Stimulated activated CD4-positive, alpha-beta T cell treated with anti-CD3 and anti-CD28 coated beads, Interleukin-4, amount 100 ng/mL, for 48 hours (primary cell): ENCODE measurements at regions not wholly inside any gene's neighbourhood (a gene's known extent, or its start where the extent isn't known, plus 50 kb on each side); places are given as distances from the start of the nearest gene placed in this dataset.
"Not testable (repeated sequence)": the region's sequence is repeated elsewhere in the genome, so short reads cannot be mapped to it uniquely, and the experiment has no call there.

ENCODE experiments used
- DNase-seq, 2 donors: peaks; one replicate each; pipeline ENCODE4 v3.0.0-alpha.2; 2020; ENCODE audit warnings: low read depth in 2 of 2

DNA sequence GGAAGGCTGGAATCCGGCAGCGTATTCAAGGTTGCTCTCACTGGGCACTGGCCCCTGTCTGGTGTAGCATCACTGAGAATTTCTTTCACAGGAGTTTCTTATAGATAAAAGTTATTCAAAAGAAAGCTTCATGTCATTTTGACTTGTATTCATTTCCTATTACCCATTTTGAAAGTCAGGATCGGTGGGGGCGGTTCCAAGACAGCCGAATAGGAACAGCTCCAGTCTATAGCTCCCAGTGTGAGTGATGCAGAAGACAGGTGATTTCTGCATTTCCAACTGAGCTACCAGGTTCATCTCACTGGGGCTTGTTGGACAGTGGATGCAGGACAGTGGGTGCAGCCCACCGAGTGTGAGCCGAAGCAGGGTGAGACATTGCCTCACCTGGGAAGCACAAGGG, 51.5 kb upstream of the CDC42EP3 start:
- not testable (repeated sequence) for DNase-seq

DNA sequence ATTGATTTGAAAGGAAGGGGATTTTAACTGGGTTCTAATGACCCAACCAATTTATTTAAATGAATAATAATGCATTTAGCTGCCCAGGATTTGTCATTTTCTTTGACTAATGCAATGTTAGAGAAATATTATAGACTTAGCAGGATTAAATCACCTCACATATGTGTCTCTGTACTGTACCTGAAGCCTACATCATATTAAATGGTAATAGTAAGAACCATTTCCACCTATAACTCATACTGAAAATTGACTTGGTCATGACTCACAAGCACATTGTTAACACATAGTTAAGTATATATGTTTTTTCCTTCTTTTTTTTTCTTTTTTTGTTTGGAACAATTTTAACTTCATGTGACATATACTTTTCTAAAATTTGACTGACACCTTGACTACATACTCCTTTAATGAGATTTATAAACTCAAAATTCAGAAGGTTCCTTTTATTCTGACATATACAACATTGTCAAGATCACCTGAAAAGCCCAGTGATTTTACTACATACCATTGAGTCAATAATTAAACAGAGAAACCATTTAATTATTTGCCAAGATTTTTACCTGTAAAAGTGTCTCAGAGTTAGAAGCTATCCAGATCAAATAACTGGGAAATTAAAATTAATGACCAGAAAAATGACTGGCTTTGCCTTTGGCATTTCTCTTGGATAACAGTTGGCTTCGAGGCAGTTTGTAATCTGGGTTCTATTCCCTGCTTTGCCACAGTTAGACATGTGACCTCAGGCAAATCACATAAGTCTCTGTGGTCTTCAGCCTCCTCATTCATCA, 58.8 kb upstream of the CDC42EP3 start:
- no peak for DNase-seq

DNA sequence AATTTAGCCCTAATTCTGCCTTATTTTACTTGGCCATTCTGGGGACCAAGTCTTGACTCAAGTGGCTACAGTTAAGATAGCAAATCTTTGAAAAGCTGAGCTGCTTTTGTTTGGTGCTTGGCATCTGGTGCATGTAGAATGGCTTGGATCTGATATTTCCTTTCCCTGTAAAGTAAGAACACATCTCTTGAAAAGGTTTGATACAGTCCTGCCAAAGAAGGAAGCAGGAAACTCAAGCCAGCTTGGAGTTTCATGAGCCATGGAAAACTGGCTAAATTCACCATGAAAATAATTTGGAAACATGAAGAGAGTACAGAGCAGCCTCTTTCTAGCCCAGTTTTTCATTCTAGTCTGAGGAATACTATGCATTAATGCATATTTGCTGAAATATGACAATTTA, 61.0 kb upstream of the CDC42EP3 start:
- DNase-seq, result not testable (repeated sequence)

DNA sequence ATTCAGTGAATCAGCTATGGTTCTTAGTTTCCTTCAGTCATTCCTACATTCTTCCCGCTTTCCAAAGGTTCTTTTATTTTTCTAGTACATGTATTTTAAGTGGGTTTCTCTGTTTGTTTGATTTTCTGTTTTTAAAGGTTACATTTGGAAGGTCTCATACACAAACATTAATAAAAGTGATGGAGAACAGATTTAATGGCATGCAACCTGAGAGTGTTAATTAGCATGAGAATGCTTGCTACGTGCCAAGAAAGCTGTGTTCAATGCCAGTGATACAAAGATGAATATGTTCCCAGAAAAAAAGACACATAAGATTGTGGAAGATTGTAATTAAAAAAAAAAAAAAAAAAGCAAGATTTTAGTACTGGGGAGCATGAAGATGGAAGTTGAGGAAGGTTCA, 61.8 kb upstream of the CDC42EP3 start:
- DNase-seq, result no peak

DNA sequence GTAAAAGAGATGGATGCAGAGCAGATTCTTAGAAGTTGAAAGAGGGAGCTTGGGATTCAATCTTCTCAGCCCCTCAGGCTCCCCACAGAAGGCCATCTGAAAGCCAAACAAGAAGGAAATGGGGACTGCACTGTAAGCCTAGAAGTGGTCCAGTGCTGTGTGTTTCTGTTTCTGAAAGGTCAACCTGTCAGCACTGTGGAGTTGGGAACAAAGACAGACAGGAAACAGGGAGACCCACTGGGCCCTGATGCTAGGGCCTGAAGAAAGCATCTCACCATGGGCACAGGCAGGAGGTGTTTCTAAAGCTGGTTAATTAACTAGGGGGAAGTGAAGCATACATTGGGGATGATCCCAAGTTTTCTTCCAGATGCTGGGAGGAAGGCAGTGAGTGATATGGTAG, 62.5 kb upstream of the CDC42EP3 start:
- not testable (repeated sequence) for DNase-seq

DNA sequence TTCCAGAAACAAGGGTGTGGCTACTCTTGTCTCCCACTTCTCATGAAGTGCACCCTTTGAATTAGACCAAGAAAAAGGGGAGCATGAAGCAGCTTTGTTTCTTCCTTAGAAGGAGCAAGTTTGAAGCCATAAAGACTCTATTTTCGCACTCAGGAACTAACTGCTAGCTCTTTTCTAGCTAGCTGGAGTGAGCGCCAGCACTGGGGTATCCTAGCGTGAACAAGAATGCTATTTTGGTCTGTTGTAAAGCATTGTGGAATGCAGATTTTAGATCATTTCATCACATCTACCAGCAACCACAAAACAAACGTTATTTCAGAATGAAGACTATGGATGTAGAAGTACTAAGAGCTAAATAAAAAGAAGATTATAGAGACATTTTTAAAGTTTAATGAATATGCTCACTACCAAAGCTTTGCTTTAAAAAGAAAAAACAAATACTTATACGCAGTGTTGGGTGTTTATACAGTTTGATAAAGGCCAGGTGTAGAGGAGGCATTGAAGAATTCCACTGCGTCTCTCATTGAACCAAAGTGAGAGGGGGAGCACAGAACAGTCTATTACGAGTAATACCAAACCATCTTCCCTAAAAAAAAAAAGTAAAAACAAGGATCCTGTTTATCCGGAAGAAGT, 63.6 kb upstream of the CDC42EP3 start:
- not testable (repeated sequence) for DNase-seq

DNA sequence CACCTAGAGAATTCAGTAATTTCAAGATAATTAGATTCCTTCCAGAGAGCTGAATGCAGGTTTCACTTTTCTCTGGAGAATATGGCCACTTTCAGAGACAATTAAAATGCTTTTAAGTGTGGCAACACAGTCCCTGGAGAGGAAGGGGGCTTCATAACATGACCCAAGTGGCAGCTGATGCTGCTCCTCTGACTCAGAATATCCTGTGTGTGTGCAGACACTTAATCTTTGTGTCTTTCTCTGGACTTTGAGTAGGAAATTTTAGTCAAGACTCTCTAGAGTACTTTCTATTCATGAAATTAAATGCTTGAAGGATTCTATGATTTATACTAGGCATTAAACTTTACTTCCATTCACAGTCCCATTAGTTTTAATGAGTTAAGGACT, 64.1 kb upstream of the CDC42EP3 start:
- DNase-seq, result not testable (repeated sequence)

DNA sequence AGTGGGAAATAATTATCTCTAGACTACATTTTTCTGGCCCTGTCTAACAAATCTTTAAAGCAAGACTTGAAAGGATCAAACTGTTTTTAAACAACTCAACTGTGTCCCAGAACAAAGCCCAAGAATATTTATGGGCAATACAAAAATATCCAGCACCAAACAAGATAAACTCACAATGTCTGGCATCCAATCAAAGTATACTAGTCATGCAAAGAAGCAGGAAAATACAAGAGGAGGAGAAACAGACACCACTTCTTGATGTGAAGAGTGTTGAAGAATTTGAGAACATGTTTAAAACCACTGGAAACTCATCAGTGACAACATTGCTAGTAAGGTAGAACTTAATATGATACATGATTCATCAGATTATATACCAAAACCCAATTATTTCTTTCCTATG, 66.1 kb upstream of the CDC42EP3 start:
- no peak for DNase-seq

DNA sequence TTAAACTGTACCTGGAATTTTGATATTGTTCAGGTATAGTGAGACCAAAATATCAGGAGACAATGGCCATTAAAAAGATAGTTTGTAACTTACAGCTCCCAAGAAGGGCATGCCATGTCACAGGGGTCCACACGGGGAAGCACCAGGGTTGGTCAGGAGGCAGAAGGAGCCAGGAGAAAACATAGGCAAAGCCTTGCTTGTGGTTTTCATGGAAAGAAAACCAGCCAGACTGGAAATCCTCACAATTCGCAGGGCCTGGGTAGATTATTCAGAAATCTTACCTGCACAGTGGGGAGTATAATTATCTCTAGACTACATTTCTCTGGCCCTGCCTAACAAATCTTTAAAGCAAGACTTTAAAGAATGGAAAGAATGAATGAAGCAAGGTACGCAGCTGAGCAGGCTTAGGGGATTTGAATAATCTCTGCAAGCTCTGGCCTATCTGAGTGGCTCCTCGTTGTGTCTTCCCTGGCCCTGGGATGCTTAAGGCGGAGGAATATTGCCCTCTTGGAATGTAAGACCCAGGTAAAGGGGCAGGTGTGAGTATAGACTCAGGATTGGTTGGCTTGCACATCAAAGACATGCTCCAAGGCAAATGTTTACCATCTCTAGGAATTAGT, 66.9 kb upstream of the CDC42EP3 start:
- no peak for DNase-seq

DNA sequence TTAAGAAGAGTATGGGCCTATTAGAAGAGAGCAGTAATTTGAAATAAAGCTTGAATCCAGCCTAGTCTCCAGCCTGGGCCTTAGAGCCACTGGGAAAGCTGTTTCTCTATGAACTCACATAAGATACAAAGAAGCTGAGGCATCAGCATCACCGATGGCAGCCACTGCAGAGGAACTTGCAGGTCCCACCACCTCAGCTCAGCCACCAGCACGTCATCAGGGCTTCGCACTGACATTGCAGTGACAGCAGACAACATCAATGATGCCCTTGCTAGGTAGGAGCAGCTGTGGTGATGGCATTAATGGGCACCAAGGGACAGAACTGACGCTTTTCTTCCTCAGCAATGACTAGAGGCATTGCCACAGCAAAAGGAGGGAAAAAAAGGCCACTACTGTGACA, 67.7 kb upstream of the CDC42EP3 start:
- no peak for DNase-seq

DNA sequence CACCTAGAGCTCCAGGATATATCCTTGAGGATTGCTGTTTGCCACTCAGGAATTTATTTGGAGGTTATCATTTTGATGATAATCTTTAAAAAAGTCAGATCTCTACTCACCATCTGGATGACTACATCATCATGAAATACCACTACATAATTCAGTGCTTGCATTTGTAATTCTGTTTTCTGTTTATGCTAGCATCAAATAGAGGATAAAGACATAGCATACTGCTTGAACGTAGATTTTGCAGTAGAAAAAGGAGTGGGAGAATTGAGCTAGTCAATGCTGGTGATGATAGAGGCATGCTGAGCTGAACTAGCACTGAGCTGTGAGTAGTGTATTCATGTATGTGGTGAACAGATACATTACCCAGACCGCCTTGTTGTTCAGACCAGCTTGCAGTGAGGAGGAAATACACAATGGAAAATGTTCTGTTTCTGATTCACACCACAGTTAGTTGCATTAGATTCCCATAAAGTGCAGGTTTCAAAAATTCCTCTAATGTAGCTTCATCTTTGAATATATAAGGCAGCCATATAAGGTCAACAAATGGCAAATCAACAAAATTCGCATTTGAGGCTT, 68.8 kb upstream of the CDC42EP3 start:
- DNase-seq, result no peak

DNA sequence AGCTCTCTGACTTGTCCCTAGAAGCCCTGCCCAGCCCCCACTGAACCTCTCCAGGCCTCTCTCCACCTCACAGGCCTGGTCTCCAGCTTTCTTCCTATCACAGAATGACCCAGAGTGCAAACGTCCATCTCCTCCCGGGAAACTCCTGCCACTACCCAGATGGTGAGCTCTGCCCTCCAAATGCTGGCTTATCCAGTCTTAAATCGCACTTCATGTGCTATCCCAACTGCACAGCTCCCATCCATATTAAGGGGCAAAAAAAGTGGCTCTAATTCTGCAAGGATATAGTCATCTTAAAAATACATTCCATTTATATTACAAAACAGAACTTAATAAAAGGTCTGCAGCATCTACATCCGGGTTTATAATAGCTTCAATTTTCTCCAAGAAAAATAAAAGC, 70.8 kb upstream of the CDC42EP3 start:
- DNase-seq, result no peak

DNA sequence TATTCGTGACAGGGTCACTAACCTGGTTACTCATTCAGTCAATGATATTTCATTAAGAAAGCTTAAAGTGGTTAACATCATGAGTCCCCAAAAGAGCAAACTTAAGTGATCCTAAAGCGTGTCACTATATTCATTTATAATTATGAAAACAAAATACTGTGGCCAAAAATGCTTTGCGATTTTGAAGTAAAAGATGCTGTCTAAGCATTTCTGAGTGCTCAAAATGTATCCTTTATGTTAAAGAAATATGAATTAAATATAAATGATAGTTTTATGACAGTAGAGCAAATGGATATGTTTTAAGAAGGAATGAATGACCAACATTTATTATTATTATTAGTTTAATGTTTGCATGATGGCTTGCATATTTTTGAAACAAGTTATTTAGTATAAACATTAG, 72.6 kb upstream of the CDC42EP3 start:
- no peak for DNase-seq

DNA sequence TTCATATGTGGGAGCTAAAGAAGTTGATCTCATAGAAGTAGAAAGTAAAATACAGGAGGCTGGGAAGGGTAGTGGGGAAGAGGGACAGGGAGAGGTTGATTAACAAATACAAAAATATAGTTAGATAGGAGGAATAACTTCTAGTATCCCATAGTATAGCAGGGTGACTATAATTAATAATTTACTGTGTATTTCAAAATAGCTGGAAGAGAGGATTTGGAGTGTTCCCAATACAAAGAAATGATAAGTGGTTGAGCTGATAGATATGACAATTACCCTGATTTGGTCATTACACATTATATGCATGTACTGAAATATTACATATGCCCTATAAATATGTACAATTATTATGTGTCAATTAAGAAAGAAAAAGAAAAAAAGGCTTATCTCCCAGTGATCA, 73.5 kb upstream of the CDC42EP3 start:
- DNase-seq, result not testable (repeated sequence)

DNA sequence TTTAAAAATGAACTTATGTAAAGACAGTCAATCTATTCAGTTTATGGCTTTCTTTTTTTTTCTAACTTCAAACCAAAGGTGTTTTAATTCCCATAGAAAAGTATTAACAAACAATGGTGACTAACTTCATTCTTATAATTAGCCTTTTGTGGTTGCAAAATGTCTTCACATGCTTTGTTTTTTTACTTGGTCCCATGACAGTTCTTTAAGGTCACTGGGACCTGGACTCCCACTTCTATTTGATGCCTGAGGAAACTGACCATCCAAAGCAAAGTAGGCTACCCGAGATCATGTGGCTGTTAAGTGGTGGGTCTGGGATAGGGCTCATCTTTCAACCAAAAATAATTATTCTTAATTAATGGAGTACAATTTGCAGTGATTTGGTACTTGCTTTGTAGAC, 74.6 kb upstream of the CDC42EP3 start:
- DNase-seq, result not testable (repeated sequence)

DNA sequence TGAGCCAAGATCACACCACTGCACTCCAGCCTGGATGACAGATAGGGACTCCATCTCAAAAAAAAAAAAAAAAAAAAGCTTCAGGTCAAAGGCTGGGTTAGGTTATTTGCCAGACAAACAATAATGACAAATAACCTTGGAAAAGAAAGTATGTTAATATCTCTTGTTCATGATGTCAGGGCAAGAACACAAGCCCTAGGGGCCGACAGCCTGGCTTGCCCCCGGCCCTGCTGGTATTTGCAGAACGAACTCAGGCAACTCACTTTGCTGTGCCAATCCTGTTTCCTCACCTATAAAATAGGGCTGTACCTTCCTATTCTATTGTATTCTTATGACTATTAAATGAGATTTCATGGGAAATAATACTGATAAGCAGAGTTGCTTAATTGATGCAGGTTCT, 75.4 kb upstream of the CDC42EP3 start:
- DNase-seq, result no peak

DNA sequence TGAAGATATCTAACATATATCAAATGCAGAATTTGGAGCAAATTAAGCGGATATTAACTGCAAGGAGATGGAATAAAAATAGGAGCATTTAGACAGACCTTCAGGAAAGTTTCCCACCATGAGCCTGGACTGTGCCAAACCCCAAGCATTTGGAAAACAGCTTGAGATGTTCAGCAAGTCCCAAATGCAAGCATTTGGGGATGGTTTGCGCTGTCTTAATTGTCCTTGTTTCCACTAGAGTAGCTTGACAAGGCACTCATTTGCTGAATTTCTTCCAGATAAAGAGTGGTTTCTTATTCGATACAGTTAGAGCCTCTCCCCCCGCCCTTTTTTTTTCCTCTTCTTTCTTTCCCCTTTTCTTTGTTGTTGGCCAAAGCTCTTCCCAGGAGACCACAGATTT, 77.1 kb upstream of the CDC42EP3 start:
- no peak for DNase-seq

DNA sequence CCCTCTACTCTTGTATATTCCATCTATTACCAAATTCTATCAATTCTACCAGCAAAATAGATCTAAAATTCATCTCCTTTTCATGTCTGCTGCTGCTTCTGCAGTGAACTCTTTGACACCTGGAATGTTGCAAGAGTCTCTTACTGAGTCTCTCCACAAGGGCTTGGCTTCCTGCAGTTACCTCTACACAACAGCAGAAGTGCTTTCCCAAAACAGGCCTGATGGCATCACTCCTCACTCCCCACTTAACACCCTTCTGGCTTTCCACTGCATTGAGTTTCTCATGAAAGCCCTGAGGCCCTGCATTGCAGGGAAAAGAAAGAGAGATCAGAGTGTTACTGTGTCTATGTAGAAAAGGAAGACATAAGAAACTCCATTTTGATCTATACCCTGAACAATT, 78.8 kb upstream of the CDC42EP3 start:
- DNase-seq, result not testable (repeated sequence)

DNA sequence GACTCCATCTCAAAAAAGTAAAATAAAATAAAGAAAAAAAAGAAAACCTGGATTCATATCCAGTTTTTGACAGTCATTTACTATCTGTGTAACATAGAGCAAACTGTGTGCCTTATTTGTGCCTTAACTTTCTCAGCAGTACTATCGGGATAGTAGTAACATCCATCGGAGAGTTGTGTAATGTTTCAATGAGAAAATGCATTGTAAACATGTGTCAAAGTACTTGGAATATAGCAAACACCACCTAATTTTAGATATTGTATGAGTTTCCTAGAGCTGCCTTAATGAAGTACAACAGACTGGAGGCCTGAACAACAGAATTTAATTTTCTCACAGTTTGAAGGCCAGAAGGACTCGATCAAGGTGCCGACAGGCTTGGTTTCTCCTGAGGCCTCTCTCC, 81.3 kb upstream of the CDC42EP3 start:
- DNase-seq, result no peak

DNA sequence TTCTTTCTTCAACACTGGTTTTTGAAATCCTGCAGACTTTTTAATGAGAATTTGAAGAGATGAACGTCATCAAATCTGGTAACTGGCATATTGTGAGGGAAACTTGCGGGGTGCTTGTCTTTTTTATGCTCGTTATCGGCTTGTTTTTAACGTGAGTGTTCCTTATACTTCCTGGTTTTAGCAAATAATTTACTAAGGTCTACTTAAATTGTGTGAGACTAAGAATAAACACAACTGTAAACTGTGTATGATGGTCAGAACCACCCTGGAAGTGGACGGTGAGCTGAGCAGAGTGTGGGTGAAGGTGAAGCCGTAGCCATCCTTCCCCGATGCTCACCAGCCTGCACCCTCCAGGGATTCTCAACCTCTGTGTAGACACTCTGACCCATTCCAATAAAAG, 82.3 kb upstream of the CDC42EP3 start:
- no peak for DNase-seq

DNA sequence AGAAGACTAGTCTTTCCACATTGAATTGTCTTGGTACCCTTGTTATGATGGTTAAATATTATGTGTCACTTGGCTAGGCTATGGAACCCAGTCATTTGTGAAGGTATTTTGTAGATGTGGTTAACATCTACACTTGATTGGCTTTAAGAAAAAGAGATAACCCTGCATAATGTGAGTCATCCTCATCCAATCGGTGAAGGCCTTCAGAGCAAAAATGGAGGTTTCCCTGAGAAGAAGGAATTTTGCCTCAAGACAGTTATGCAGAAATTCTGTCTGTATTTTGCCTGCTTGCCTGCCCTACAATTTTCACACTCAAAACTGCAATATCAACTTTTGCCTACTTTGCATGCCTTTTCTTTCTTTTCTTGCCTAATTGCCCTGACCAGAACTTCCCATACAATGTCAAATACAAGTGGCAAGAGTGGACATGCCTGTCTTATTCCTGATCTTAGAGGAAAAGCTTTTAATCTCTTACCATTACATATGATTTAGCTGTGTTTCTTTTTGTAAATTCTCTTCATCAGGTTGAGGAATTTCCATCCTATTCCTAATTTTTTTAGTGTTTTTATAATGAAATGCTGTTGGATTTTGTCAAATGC, 84.6 kb upstream of the CDC42EP3 start:
- not testable (repeated sequence) for DNase-seq

DNA sequence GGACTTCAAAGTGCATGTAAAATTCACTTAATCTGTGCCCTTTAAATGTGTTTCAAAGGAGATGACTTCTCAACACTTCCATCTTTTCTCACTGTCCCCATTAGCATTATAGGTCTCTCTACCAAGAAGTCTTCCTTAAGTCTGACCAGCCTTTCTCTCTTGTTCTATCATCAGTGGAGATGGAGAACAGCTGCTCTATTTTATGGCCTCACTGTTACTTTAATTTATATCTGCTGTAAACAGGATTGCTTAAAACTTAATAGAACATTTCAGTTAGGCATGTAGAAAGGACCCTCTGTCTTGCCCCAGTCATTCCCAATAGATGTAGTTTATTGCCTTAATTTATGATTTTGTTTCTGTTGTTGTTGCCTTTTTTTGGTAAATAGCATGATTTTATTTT, 86.0 kb upstream of the CDC42EP3 start:
- not testable (repeated sequence) for DNase-seq
